ENCODE measurements at regions not wholly inside any gene's neighbourhood (a gene's known extent, or its start where the extent isn't known, plus 50 kb on each side); places are given as distances from the start of the nearest gene placed in this dataset.

DNA sequence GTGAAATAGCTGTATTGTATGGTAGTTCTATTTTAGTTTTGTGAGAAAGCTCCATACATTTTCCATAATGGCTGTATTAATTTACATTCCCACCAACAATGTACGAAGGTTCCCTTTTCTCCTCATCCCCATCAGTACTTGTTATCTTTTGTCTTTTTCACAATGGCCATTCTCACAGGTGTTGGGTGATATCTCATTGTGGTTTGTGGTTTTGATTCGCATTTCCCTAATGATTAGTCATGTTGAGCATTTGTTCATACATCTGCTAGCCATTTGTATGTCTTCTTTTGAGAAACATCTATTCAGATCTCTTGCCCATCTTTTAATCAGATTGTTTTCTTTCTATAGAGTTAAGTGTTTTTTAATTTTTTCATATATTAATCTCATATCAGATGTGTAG, 931.9 kb downstream of the IGSF11 start:
- TF ChIP-seq, protein P1, sequence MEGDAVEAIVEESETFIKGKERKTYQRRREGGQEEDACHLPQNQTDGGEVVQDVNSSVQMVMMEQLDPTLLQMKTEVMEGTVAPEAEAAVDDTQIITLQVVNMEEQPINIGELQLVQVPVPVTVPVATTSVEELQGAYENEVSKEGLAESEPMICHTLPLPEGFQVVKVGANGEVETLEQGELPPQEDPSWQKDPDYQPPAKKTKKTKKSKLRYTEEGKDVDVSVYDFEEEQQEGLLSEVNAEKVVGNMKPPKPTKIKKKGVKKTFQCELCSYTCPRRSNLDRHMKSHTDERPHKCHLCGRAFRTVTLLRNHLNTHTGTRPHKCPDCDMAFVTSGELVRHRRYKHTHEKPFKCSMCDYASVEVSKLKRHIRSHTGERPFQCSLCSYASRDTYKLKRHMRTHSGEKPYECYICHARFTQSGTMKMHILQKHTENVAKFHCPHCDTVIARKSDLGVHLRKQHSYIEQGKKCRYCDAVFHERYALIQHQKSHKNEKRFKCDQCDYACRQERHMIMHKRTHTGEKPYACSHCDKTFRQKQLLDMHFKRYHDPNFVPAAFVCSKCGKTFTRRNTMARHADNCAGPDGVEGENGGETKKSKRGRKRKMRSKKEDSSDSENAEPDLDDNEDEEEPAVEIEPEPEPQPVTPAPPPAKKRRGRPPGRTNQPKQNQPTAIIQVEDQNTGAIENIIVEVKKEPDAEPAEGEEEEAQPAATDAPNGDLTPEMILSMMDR (IDR thresholded peaks at IDR 0.05 in 8 of 11, conservative IDR thresholded peaks at IDR 0.05 in 3 of 11) = no peak
- TF ChIP-seq POLR2AphosphoS5 (IDR thresholded peaks at IDR 0.05) (no peak), POLR2A (IDR thresholded peaks at IDR 0.05) (no peak)

Data from spleen (tissue), 7 donors.